ENCODE measurements at regions not wholly inside any gene's neighbourhood (a gene's known extent, or its start where the extent isn't known, plus 50 kb on each side); places are given as distances from the start of the nearest gene placed in this dataset.

DNA sequence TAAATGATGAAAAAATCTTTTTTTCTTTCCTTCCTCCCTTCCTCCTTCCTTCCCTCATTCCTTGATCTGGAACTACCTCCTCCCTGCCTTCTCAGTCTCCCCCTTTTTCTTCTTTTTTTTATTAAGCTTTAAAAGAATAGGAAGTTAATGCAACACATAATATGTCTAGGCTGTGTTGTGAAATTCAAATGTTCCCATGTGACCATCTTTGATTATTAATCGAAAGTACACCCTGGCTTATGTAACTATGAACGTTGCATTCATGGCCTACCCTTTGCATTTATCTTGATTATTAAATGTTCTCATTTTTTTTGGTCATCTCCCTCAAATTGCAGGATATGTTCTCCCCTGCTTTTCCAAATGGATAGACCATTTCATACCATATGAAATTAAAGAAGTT is 376.0 kb downstream of the DSEL start:
- TF ChIP-seq EZH2 (IDR thresholded peaks at IDR 0.05; ENCODE audit: borderline replicate concordance, low read length) (no peak), CTCF (IDR thresholded peaks at IDR 0.05; ENCODE audit: low read length) (no peak)
- no peaks in the 10 kb centered on the region for H3K27me3 ChIP-seq (ENCODE audit: insufficient read depth, low read length)
- no peaks in the 10 kb centered on the region for H3K4me1 ChIP-seq (ENCODE audit: insufficient read depth, low read length, severe bottlenecking)
- no peaks in the 10 kb centered on the region for H3F3A ChIP-seq (ENCODE audit: insufficient read depth, low read length)
- H3K27ac ChIP-seq (ENCODE audit: low read depth, low read length, poor library complexity, severe bottlenecking), result no peak overlapping the region
- H3K9me2 ChIP-seq (ENCODE audit: low read depth, low read length), result no peaks in the 10 kb centered on the region
- no peak overlapping the region for H3K4me3 ChIP-seq (ENCODE audit: low read depth, low read length, poor library complexity, severe bottlenecking)
- H3K9ac ChIP-seq (ENCODE audit: low read length), result no peak overlapping the region
- no peaks in the 10 kb centered on the region for H3K79me2 ChIP-seq (ENCODE audit: insufficient read depth, low read length)
- H2AFZ ChIP-seq (ENCODE audit: low read length), result no peak overlapping the region
- no peak overlapping the region for H3K4me2 ChIP-seq (ENCODE audit: low read length)
- H4K20me1 ChIP-seq (ENCODE audit: insufficient read depth, low read length), result no peaks in the 10 kb centered on the region
- H3K9me3 ChIP-seq (ENCODE audit: low read length), result no peaks in the 10 kb centered on the region
- H3K36me3 ChIP-seq (ENCODE audit: insufficient read depth, low read length), result no peaks in the 10 kb centered on the region

DNA sequence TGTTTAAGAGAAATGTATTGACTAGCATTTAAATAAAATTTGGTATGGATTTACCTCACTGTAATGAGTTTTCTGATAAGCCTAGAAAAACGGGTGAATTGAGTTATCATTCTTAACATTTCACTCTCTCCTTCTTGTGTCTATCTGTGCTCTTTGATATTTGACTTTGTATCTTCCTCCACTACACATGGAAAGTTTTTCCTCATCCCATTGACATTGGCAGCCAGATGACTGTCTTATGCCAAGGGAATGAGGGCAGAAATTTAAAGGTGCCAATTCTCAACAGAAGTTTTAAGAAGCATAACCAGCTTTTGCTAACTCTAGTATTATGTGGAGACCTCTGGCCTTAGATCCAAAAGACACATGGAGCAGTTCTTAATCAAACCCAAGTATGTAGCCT is 376.6 kb downstream of the DSEL start:
- Histone ChIP-seq H2AFZ (ENCODE audit: low read length) (no peak overlapping the region), H3K9me3 (ENCODE audit: low read length) (no peaks in the 10 kb centered on the region), H3K4me3 (ENCODE audit: low read depth, low read length, poor library complexity, severe bottlenecking) (no peak overlapping the region), H3K27me3 (ENCODE audit: insufficient read depth, low read length) (no peaks in the 10 kb centered on the region), H3K4me2 (ENCODE audit: low read length) (no peak overlapping the region), H4K20me1 (ENCODE audit: insufficient read depth, low read length) (no peaks in the 10 kb centered on the region), H3K27ac (ENCODE audit: low read depth, low read length, poor library complexity, severe bottlenecking) (no peak overlapping the region), H3K79me2 (ENCODE audit: insufficient read depth, low read length) (no peaks in the 10 kb centered on the region), H3F3A (ENCODE audit: insufficient read depth, low read length) (no peaks in the 10 kb centered on the region), H3K9me2 (ENCODE audit: low read depth, low read length) (no peaks in the 10 kb centered on the region), H3K9ac (ENCODE audit: low read length) (no peak overlapping the region), H3K4me1 (ENCODE audit: insufficient read depth, low read length, severe bottlenecking) (no peaks in the 10 kb centered on the region), H3K36me3 (ENCODE audit: insufficient read depth, low read length) (no peaks in the 10 kb centered on the region)
- TF ChIP-seq CTCF (IDR thresholded peaks at IDR 0.05; ENCODE audit: low read length) (no peak), EZH2 (IDR thresholded peaks at IDR 0.05; ENCODE audit: borderline replicate concordance, low read length) (no peak)

- Histone ChIP-seq H3K9me3 (ENCODE audit: low read length) (no peaks in the 10 kb centered on the region), H3K27me3 (ENCODE audit: insufficient read depth, low read length) (no peaks in the 10 kb centered on the region), H3K9me2 (ENCODE audit: low read depth, low read length) (no peaks in the 10 kb centered on the region), H2AFZ (ENCODE audit: low read length) (no peak overlapping the region), H3F3A (ENCODE audit: insufficient read depth, low read length) (no peaks in the 10 kb centered on the region), H3K36me3 (ENCODE audit: insufficient read depth, low read length) (no peaks in the 10 kb centered on the region), H4K20me1 (ENCODE audit: insufficient read depth, low read length) (no peaks in the 10 kb centered on the region), H3K9ac (ENCODE audit: low read length) (no peak overlapping the region), H3K4me3 (ENCODE audit: low read depth, low read length, poor library complexity, severe bottlenecking) (no peak overlapping the region), H3K4me2 (ENCODE audit: low read length) (no peak overlapping the region), H3K27ac (ENCODE audit: low read depth, low read length, poor library complexity, severe bottlenecking) (no peak overlapping the region), H3K79me2 (ENCODE audit: insufficient read depth, low read length) (no peaks in the 10 kb centered on the region), H3K4me1 (ENCODE audit: insufficient read depth, low read length, severe bottlenecking) (no peaks in the 10 kb centered on the region)
- no peak for TF ChIP-seq EZH2 (IDR thresholded peaks at IDR 0.05; ENCODE audit: borderline replicate concordance, low read length)
- TF ChIP-seq CTCF (IDR thresholded peaks at IDR 0.05; ENCODE audit: low read length), result no peak
Observed at GRCh38 chr18:67135981-67136380, 380.5 kb downstream of the DSEL start.
